ENCODE measurements at regions not wholly inside any gene's neighbourhood (a gene's known extent, or its start where the extent isn't known, plus 50 kb on each side); places are given as distances from the start of the nearest gene placed in this dataset.

DNA sequence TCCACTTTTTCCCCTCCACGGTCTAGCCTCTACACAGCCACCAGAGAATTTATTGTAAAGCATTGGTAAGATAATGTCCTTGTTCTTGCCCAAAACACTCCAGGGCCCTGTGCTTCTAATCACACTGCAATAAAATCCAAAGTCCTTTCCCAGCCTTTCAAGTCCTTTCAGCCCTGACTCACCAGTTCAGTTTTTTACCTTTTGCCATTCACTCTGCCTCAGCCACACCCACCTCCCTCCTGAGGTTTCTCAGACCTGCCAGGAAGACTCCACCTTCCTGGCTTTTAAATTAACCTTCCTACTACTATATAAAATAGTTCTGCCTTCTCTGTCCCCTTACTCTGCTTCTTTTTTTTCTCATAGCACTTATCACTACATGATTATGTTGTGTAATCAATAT lies 91.0 kb upstream of the ARHGAP32 start:
- DNase-seq (no peak), ATAC-seq (no peak)
- intact Hi-C loops (cut with DNase I) = no loop called here

DNA sequence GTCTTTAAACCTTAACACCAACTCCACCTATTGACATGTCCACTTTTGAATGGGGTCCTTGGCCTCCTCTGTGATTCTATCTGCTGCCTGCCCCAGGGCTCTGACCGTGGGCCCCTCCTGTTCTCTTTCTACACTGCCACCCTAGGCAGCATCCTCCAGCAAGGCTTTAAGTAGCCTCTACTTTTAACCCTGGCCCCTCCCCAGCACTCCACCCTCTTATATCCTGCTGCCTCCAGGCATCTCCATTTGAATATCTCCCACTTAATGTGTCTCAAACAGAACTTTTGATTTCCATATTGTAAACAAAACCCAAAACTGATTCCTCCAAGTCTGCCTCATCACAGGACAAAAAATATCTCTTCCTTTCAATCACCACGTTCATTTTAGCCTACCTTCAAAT lies 90.5 kb upstream of the ARHGAP32 start:
- H3K36me3 ChIP-seq = no peaks in the 10 kb centered on the region
- H3K27ac ChIP-seq = no peak overlapping the region

More for the DNA sequence above, 91.0 kb upstream of the ARHGAP32 start:
- H3K27ac ChIP-seq = no peak overlapping the region
- no peaks in the 10 kb centered on the region for H3K36me3 ChIP-seq
- H3K4me3 ChIP-seq = no peak overlapping the region
- H3K9me3 ChIP-seq = no peaks in the 10 kb centered on the region
- TF ChIP-seq, protein P1, sequence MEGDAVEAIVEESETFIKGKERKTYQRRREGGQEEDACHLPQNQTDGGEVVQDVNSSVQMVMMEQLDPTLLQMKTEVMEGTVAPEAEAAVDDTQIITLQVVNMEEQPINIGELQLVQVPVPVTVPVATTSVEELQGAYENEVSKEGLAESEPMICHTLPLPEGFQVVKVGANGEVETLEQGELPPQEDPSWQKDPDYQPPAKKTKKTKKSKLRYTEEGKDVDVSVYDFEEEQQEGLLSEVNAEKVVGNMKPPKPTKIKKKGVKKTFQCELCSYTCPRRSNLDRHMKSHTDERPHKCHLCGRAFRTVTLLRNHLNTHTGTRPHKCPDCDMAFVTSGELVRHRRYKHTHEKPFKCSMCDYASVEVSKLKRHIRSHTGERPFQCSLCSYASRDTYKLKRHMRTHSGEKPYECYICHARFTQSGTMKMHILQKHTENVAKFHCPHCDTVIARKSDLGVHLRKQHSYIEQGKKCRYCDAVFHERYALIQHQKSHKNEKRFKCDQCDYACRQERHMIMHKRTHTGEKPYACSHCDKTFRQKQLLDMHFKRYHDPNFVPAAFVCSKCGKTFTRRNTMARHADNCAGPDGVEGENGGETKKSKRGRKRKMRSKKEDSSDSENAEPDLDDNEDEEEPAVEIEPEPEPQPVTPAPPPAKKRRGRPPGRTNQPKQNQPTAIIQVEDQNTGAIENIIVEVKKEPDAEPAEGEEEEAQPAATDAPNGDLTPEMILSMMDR (IDR thresholded peaks at IDR 0.05) = no peak
- no peaks in the 10 kb centered on the region for H3K27me3 ChIP-seq
- H3K4me1 ChIP-seq = peaks cover 2% of the 10 kb centered on the region

DNA sequence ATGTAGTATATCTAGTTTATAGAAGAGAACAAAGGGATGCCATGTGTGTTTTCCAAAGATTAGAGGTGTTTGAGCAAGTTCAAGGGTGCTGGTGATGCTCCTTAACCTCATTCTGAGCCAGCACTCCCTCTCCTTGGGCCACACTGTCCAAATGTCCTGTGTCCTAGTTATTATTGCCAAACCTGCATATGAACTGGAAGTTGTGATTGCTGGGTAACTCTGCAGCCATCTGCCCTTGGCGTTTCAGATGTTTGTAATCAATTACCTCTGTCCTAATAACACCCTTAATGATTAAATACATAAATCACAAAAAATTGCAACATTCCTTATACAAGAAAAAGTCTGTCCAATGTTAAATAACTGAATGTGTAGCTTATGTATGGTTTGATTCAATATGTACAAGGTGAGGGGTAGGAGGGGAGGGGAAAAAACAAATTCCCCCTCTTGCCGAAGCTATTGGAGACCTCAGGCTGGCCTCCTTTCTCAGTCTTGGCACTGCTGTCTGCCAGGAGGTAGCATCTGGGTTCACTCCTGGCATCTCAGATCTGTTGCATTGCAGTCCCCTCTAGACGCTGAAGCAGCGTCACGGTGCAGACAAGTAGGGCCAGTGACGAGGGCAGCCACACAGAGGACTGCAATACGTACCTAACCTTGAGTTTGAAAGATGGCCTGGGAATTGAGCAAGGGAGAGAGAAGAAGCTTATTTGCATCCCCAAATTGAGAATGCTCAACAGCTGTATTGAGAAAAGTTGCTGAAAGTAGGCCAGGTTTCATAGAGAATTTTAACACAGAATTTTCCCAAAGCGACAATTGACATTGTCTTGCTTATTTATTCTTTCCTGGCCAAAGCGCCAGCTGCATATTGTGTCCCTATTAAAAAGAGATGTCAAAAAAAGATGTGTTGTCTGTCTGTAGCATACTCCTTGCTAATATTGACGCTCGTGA lies 89.6 kb upstream of the ARHGAP32 start:
- no peaks in the 10 kb centered on the region for H3K36me3 ChIP-seq
- DNase-seq = no peak
- intact Hi-C loops (cut with DNase I) = no loop called here
- TF ChIP-seq, protein P1 (IDR thresholded peaks at IDR 0.05) = no peak
- no peaks in the 10 kb centered on the region for H3K27me3 ChIP-seq
- ATAC-seq = no peak
- H3K4me1 ChIP-seq = peaks cover 7% of the 10 kb centered on the region
- no peak overlapping the region for H3K27ac ChIP-seq
- no peaks in the 10 kb centered on the region for H3K9me3 ChIP-seq
- H3K4me3 ChIP-seq = no peak overlapping the region

More for the DNA sequence above, 90.5 kb upstream of the ARHGAP32 start:
- ATAC-seq = no peak
- intact Hi-C loops (cut with DNase I) = no loop called here
- no peak for DNase-seq
- no peaks in the 10 kb centered on the region for H3K27me3 ChIP-seq
- H3K4me1 ChIP-seq = peaks cover 7% of the 10 kb centered on the region
- TF ChIP-seq, protein P1 (IDR thresholded peaks at IDR 0.05) = no peak
- no peak overlapping the region for H3K4me3 ChIP-seq
- no peaks in the 10 kb centered on the region for H3K9me3 ChIP-seq

DNA sequence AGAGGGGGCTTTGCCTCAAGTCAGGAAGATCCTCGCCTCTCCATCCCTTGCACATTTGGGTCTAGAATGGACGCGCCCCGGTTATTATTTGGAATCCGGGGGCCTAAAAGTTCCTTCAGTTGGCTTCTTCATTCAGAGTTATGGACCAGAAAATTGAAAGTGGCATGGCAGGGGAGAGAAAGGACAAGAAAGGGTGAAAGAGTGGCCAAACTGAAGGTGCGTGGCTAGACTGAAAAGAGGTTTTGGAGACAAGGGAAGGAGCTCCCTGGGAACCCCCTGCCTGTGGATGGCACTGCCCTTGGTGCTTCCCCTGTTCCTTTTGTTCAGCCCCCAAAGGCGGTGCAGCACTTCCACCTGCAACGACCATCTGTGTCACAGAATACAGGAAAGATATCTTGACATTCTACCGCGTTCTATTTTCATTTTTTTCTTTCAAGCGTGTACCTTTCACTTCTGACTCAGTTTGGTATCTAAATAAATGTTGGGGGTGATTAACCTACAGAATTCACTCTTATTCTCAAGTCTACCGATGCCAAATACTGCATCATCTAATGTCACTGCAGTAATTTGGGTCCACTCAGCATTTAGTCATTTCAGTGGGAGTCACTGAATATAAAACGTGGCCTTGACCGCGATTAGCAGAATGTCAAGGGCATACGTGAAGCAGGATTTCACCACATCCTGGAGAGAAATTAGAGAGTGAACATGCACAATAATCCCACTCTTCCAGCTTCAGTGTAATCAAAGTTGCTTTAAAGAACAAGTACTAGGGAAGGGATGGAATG lies 88.1 kb upstream of the ARHGAP32 start:
- ATAC-seq = no peak
- H3K27me3 ChIP-seq = no peaks in the 10 kb centered on the region
- no peaks in the 10 kb centered on the region for H3K9me3 ChIP-seq
- peaks cover 14% of the 10 kb centered on the region for H3K4me1 ChIP-seq
- no peak for DNase-seq
- TF ChIP-seq, protein P1 (IDR thresholded peaks at IDR 0.05) = no peak
- H3K27ac ChIP-seq = peak overlapping the region; percentile 51
- no peaks in the 10 kb centered on the region for H3K36me3 ChIP-seq
- peak overlapping the region; percentile 64 for H3K4me3 ChIP-seq
- intact Hi-C loops (cut with DNase I) = no loop called here

DNA sequence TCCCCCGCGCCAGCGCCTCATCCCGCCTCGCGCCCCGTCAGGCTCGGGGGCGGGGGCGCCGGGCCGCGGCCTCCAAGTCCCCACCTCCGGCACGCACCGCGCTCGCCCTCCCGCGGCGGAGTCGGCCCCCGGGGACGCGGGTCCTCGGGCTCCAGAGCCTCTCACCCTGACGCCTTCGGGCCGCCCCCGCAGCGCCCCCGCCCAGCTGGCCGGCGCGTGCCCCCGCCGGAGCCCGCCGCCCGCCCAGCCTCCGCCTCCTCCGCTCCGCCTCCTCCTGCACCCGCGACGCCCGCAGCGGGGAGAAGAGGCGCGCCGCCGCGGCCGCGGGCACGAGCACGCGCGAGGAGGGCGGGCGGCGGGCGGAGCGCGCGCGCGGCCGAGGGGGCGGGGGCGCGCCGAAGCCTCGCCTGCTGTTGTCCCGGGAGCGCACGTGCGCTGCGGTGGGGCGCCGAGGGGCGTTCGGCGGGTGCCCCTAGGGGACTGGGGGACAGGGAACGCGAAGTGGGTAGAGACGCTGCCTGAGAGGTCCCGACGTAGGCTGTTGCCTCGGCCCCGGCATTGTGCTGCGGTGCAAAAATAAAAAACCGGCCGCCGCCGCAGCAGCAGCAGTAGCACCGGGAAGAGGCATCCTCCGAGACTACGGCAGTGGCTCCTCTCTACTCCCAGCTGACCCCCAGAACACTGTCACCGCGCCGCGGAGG lies 87.4 kb upstream of the ARHGAP32 start:
- peak overlapping the region; percentile 64 for H3K4me3 ChIP-seq
- H3K36me3 ChIP-seq = no peaks in the 10 kb centered on the region
- ATAC-seq = peak; percentile 95
- H3K27ac ChIP-seq = peak overlapping the region; percentile 51
- intact Hi-C loops (cut with DNase I) = no loop called here
- DNase-seq = peak; percentile 93
- no peaks in the 10 kb centered on the region for H3K9me3 ChIP-seq
- TF ChIP-seq, protein P1 (IDR thresholded peaks at IDR 0.05) = no peak
- peaks cover 14% of the 10 kb centered on the region for H3K4me1 ChIP-seq
- H3K27me3 ChIP-seq = no peaks in the 10 kb centered on the region
